Activated T-cell treated with anti-CD3 and anti-CD28 coated beads for 48 hours (primary cell): ENCODE measurements at regions not wholly inside any gene's neighbourhood (a gene's known extent, or its start where the extent isn't known, plus 50 kb on each side); places are given as distances from the start of the nearest gene placed in this dataset.
"Not testable (repeated sequence)": the region's sequence is repeated elsewhere in the genome, so short reads cannot be mapped to it uniquely, and the experiment has no call there.

ENCODE experiments used
- DNase-seq: peaks from one replicate; pipeline ENCODE4 v3.0.0-alpha.2; 2020; ENCODE audit warnings: low read depth

DNA sequence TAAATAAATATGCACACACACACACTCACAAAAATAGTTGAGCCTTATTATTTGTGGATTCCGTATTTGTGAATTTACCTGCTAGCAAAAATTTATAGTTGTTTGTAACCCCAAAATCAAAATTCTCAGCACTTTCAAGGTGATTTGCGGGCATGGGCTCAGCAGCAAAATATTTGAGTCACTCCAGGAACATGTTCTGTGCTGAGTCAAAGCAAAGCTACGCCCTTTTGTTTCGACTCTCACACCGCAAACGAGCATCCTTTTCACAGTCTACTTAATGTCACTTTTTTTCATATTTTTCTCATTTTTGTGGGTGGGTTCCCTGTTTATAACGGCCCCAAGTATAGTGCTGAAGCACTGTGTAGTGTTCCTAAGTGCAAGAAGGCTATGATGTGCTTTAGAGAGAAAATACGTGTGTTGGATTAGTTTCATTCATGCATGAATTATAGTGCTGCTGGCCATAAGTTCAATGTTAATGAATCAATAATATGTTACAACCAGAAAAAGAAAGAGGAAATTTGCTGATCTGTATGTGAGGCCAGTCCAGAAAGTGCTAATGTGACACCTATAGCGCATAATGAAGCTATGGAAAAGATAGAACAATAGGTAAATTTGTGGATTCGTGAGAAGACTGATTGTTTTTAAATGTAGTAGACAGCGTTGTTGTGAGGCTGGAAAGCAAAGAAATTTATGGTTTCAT lies 723.2 kb upstream of the AGA start:
- DNase-seq = no peak

DNA sequence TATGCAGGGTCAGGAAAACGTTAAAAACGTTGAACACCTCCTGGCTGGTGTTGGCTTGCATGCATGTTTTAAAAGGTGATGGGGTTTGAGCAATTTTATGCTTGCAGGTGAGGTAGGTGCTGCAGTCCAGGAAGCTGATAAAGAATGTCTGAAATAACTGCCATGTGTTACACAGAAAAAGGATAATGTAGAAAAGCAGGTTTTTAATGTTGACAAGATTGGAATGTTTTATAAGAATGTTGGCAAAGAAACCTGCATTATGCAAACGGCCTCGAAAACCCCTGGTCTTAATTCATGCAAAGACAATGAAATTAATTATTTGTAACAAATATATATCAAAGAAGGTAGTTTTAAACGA lies 723.7 kb upstream of the AGA start:
- DNase-seq = no peak

DNA sequence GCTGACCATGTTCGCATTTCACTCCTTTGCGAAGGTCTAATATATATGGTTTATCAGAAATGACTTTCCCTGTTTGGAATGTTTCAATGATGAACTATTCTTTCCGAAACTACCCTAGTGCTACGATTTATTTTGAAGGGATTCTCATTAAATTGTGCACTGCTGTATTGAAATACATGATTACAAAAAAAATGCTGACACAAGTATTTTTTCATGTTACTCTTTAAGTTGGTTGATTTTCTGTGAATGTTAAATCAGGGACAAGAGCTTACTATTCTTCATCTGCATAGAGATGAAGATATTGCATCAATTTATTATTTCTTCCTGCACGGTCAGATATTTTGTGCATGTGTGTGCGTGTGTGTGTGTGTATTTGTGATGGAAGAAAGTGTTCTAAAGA lies 731.5 kb upstream of the AGA start:
- no peak for DNase-seq

DNA sequence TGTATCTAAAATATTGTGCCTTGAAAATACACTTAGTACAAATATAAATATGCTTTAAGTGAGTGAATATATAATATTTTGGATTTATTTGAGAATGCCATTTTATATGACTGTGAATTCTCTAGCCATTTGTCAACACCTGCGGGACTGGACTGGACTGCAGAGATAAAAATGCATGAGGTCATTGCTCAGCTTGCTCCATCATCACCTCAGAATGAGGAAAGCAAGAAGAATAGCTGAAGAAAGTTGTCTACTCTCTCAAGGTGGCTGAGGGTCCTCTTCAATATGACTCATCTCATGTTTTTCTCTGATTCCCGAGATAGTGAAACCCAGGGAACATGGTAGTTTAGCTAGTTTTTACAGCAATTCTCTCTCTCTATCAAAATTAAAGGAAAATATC lies 732.5 kb upstream of the AGA start:
- no peak for DNase-seq

DNA sequence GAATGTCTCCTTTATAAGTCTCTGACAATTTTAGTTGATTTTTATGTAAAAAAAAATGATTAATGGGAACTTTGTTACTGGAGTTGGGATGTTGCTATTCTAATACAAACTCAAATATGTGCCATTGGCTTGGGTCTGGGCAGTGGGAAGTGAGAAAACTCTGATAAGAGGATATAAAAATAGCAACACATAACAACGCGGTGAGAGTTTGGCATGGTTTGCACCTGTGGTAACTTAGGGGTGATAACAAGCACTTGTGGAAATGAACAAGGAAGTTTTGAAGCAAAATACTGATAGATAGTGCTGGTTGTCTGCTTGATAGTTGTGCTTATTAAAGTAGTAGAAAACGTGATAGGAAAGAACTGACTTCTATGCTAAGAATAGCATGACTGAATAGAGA lies 743.3 kb upstream of the AGA start:
- DNase-seq = no peak

DNA sequence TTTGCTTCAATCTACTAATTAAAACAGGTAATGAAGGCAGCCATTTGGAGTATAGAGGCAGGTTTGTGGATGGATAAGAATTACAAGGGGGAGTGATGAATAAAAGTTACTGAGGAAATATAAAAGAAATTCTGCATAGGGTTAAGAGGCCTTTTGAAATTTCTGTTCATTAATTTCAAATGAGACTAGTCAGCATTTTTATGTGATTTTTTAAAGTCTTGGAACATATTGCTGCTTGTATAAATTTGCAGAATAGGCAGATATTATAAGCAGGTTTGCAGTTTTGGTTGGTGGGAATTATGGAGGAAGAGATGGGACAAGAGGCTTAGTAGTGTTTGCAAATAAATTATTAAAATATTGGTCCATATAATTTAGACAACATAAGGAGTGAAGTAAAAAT lies 750.4 kb upstream of the AGA start:
- DNase-seq = no peak

DNA sequence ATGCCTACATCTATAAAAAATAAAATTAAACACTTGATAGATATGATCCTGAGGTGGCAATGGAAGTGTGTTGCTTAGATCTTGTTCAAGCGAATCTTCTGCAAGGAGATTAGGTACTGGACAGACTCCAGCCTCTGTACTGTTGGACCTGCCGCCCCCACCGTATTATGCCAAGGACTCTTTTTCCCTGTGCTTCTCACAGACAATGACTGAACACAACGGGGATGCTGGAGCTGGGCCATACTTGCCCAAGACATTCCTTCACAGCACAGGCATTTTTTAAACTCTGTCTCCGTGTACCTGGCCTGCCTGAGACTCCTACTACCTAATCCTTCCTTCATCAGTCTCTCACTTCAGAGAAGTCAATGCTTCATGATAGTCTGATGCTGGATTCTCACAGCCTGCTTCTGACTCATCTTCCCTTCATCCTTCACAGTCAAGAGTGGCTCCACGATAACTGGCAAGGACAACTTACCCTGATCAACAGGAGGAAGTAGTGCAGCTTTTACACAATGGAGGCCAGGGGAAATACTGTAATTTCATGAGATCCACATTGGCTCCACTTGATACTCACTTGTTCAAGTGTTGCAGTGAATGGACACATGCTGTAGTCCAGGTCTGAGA lies 754.6 kb upstream of the AGA start:
- no peak for DNase-seq

DNA sequence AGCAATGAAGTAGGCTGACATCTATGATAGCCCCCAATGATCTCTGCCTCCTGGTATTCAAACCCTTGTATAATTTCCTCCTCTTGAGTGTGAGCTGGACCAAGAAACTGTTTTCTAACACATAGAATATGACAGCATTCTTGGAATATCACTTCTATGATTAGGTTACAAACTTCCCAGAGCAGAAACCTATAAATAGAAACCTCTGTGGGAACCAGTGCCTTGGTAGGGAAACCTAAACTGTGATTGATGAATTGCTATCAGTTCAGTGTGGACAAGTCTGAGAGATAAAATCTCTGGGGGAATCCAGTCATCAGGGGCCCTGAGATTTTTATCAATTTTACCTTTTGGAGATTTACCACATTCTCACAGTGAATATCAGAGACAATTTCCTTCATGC lies 756.5 kb upstream of the AGA start:
- DNase-seq = no peak

DNA sequence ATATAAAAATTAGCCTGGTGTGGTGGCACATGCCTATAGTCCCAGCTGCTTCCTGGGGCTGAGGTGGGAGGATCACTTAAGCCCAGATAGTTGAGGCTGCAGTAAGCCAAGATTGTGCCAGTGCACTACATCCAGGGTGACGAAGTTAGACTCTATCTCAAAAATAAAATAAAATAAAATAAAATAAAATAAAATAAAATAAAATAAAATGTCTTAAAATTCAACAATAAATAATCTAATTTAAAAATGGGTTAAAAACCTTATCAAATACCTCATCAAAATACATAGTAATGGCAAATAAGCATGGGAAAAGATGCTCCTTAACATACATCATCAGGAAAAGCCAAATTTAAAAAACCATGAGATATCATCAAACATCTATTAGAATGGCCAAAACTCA lies 760.2 kb upstream of the AGA start:
- DNase-seq = no peak

DNA sequence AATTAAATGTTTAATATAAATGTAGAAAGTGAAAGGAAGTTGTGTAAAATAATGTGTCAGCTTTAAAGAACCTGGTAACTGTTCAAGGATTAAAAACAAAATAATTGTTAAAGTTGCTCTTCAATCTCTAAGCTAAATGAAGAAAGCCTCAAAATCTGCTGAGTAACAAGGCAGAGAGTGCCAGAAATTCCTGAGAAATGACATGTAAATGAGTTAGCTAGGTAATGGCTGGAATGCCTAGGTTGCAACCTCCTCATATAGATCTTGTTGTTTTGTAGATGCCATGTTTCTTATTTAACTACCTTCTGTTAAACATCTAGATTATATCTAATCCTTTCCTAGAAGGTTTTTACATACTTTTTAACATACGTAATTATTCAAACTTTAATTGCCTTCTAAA lies 763.6 kb upstream of the AGA start:
- DNase-seq = no peak

DNA sequence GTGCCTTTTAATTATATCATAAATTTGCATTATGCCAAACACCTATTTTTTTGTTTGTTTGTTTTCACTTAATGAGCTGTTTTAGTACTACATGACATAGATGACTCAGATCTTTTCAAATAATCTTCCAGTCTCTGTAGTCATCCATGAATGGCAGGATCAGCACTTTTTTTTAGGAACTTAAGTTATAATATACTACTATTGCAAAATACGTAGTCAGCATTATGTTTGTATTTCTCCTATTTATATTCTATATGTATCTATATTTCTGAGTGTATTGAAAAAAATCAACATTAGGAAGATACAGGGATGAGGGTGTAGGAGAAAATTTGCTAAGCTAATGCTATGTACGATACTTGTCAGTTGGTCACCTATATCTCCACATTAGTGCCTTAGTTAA lies 773.1 kb upstream of the AGA start:
- DNase-seq = no peak

DNA sequence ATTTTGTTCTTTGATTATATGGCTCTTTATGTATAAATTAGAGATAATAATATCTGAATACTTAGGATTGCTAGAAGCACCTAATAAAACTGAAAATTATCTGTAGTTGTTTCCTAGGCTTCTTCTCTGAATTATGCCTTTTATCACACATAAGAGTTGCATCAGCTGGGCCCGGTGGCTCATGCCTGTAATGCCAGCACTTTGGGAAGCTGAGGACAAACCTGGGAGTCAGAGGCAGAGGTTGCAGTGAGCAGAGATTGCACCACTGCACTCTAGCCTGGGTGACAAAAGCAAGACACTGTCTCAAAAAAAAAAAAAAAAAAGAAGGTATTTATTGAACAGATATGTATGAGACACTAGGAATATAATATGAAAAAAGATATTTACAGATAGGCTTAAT lies 773.5 kb upstream of the AGA start:
- DNase-seq = no peak

DNA sequence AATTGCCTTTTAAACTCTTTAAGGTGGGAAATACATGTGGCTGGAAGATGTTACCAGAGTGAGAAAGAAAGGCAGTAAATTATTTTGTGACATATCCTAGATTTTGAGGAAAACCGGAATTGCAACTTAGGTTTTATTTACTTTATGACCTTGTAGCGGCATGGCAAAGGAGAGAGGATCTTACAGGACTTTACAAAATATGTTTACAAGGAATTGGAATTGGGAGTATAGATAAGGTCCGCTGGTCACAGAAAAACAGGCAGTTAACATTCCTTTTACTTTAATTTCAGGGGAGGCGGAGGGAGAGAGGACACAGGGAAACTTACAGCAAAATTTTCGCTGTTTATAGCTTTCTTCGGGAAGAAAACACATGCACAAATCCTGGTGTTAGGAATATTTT lies 784.2 kb upstream of the AGA start:
- not testable (repeated sequence) for DNase-seq

DNA sequence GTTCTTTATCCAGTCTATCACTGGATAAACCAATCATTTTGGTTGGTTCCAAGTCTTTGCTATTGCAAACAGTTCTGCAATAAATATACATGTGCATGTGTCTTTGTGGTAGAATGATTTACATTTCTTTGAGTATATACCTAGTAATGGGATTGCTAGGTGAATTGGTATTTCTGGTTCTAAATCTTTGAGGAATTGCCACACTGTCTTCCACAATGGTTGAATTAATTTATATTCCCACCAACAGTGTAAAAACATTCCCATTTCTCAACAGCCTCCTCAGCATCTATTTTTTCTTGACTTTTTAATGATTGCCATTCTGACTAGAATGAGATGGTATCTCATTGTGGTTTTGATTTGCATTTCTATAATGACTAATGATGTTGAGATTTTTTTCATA lies 791.7 kb upstream of the AGA start:
- DNase-seq = no peak

DNA sequence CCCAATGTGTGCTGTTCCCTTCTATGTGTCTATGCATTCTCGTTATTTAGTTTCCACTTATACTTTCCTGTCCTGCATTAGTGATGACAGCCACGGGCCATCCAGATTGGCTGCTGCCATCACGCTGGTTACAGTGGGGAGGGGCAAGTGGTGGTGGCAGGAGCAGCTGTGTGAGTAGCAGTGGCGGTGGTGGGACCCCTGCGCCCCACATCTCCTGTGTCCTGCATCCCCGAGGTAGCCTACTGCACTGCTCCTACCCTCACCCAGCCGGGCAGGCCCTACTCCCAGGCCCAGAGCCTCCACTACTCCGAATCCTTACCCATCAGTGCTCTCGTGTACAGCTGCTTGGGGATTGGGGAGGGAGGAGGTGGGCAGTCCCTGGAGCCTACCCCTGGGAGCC lies 798.7 kb upstream of the AGA start:
- DNase-seq = no peak

DNA sequence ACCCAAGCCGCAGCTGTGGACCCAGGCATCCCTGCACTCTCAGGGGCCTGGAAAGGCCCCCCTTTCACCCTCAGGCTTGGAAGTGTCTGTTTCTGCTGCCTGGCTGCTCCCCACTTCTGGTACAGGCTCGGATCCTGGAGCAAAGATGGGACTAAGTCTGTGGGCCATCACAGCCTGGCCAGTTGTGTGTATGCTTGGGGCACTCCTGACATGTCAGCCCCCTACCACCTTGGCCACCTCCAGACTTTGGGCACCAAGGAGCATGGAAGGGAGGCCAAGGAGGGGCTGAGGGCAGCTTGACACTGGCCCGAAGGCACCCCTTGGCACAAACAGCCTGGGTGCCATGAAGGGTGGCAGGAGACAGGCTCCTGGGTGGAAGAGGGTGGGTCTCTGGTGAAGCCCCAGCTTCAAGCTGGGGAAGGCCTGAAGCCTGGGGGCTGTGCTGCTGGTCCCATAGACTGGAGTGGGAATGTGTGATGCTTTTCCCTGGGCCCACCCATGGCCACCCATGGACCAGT lies 799.4 kb upstream of the AGA start:
- DNase-seq = no peak

DNA sequence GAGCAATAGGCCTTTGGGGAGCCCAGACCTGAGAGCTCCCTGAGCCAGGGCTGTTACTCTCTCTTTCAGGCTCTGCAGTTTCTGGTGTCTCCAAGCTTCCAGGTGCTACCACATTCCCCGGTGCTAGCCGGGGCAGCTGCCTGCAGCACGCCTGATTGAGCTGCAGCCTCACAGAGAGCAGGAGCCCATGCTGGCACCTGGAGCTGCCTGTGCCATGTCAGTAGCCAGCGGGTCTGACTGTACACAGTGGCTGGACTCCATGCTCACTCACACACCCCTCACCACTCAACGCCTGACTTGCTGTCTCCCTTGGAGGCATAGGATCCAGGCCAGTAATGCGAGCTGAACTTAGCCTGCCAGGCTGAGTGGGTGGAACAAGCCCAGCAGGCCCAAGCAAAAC lies 800.4 kb upstream of the AGA start:
- no peak for DNase-seq

DNA sequence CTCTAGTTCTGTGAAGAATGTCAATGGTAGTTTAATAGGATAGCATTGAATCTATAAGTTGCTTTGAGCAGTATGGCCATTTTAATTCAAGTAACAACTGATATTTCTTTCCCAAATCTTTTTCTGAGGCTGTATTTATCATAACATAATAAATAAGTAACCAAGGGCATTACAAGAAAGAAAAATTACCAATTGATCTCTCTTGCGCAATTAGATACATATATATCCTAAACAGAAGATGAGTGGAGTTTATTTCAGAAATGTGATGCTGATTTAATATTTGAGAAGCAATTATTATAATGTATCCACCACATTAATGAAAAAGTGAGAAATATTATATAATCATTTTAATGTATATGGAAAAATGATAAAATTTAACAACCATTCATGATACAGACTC lies 802.5 kb upstream of the AGA start:
- DNase-seq = no peak

DNA sequence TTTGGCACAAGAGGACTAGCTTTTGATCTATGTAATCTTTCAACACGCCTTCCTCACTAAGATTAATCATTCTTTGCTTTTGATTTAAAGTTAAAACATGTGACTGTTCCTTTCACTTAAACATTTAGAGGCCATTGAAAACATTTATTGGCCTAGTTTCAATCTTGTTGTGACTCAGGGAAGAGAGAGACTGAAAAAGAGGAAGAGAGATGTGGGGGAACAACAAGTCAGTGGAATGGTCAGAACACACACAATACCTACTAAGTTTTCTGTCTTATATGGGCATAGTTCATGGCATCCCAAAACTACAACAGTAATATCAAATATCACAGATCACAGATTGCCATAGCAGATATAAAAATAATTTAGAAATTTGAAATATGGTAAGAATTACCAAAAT lies 812.9 kb upstream of the AGA start:
- no peak for DNase-seq

DNA sequence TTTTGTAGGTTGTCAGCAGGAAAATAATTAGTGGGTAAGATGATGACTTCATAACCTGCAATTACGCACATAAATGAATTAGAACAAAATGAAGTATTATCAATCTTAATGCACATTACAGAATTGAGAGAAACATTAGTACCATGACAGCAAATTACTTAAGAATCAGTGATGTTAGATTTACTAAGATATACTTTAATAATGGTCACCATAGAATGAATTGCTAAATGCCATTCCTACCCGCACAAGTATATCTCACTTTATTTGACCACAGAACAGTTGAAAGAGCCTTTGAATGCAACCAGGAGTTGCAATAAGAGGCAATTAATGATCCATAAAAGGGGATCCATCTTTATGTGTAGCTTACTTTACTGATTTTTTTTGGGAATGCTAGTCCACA lies 816.4 kb upstream of the AGA start:
- DNase-seq = no peak

DNA sequence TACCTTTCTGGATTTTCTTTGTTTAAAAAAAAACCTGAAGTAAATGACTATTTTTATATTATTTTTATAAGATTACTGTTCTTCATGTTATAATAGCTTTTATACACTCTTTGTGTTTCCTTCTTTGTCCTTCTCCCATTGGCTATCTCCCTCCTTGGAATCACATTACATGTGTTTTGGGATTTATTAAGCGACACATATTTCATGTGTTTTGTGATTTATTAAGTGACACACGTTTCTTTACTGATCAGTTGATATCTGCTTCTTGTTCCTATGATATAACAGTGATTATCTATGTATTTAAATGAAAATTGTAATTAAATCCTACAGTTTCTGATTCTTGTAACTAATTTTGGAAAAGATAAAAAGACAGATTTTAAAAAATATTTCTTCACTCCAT lies 817.3 kb upstream of the AGA start:
- no peak for DNase-seq

DNA sequence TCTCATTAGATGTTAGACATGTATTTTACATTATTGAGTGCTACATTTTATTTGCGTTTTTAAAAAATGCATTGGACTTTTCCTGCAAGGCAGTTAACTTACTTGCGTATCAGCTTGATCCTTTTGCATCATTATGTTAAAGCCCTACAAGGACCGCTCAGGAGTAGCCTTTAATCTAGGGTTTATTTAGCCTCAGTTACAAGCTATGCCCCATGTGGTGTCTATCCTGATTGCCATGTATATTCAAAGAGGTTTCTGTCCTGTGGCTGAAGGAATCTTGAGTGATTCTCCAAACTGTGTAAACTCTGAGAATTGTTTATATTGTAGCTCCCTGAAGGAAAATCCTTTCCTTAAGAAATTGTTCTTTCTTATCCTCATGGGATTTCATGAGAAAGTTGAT lies 821.8 kb upstream of the AGA start:
- no peak for DNase-seq

DNA sequence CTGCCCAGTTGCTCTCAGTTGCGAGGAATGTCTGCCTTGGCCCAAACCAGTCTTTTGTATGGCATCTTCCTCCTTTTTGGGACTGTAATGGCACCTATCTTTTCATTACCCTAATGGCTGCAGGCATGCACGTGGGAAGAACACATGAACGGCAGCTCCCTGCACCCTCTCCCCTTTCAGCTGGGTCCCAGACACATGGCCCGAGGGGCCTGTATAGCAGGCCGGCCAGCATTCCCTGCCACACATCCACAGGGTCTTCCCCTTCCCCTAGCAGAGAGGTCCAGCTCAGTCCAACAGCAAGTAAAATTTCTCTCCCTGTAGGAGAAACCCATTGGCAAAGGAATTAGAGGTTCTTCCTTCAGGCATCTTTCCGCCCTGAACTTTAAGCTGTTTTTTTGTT lies 829.1 kb upstream of the AGA start:
- DNase-seq = no peak

DNA sequence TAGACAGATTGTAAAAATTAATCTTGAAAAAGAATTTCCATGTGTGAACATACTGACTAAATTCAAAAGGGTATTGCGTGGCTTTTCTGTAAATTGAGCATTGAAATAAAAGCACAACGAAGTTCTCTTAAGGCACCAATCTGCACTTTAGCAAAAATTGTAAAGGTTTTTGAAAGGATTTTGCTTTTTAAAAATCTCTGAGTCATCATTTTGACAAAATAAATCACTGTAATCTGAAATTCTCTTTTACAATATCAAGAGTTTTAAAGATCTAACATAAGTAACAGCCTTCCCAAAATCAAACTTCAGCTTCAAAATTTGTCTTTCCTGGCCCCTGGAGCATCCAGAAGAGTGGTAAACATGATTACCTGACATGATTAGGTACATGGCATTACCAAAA lies 830.9 kb upstream of the AGA start:
- DNase-seq = no peak
